ENCODE measurements at regions not wholly inside any gene's neighbourhood (a gene's known extent, or its start where the extent isn't known, plus 50 kb on each side); places are given as distances from the start of the nearest gene placed in this dataset.

GRCh38 chr4:119731146-119731742 is 102.6 kb upstream of the PDE5A start:
- TF ChIP-seq POLR2A (IDR thresholded peaks at IDR 0.05): no peak
- no peak for TF ChIP-seq CTCF (IDR thresholded peaks at IDR 0.05)
